HG03565 (cell line): ENCODE measurements at regions not wholly inside any gene's neighbourhood (a gene's known extent, or its start where the extent isn't known, plus 50 kb on each side); places are given as distances from the start of the nearest gene placed in this dataset.
"Not testable (repeated sequence)": the region's sequence is repeated elsewhere in the genome, so short reads cannot be mapped to it uniquely, and the experiment has no call there.

ENCODE experiments used
- ATAC-seq: cut with Tn5 transposase; IDR thresholded peaks from one replicate; pipeline ENCODE4 v1.9.1; 2021; ENCODE audit warnings: mild to moderate bottlenecking, moderate library complexity; ENCODE audit not compliant: unreplicated experiment

- ATAC-seq = no peak
Observed at GRCh38 chr12:42886160-42886559, 296.6 kb upstream of the PRICKLE1 start.

GRCh38 chr12:42885677-42886076 lies 296.1 kb upstream of the PRICKLE1 start:
- no peak for ATAC-seq

GRCh38 chr12:42884116-42884515 lies 294.6 kb upstream of the PRICKLE1 start:
- no peak for ATAC-seq

GRCh38 chr12:42873401-42873800 lies 283.9 kb upstream of the PRICKLE1 start:
- ATAC-seq = no peak

GRCh38 chr12:42871816-42872215 lies 282.3 kb upstream of the PRICKLE1 start:
- ATAC-seq = no peak

GRCh38 chr12:42868291-42868690 lies 278.7 kb upstream of the PRICKLE1 start:
- ATAC-seq = no peak

GRCh38 chr12:42865282-42865681 lies 275.7 kb upstream of the PRICKLE1 start:
- no peak for ATAC-seq

GRCh38 chr12:42862055-42862454 lies 272.5 kb upstream of the PRICKLE1 start:
- no peak for ATAC-seq

GRCh38 chr12:42860331-42860730 lies 270.8 kb upstream of the PRICKLE1 start:
- ATAC-seq = not testable (repeated sequence)

- ATAC-seq = no peak
Observed at GRCh38 chr12:42859612-42860011, 270.1 kb upstream of the PRICKLE1 start.

GRCh38 chr12:42857106-42857505 lies 267.6 kb upstream of the PRICKLE1 start:
- no peak for ATAC-seq

- ATAC-seq = no peak
Observed at GRCh38 chr12:42855362-42855950, 265.9 kb upstream of the PRICKLE1 start.

GRCh38 chr12:42854826-42855225 lies 265.3 kb upstream of the PRICKLE1 start:
- ATAC-seq = no peak

GRCh38 chr12:42854208-42854607 lies 264.7 kb upstream of the PRICKLE1 start:
- no peak for ATAC-seq

- ATAC-seq = no peak
Observed at GRCh38 chr12:42853370-42854140, 264.0 kb upstream of the PRICKLE1 start.

- no peak for ATAC-seq
Observed at GRCh38 chr12:42846782-42847181, 257.2 kb upstream of the PRICKLE1 start.

- ATAC-seq = no peak
Observed at GRCh38 chr12:42834062-42834461, 244.5 kb upstream of the PRICKLE1 start.

- ATAC-seq = no peak
Observed at GRCh38 chr12:42828836-42829235, 239.3 kb upstream of the PRICKLE1 start.

- no peak for ATAC-seq
Observed at GRCh38 chr12:42824327-42824726, 234.8 kb upstream of the PRICKLE1 start.

GRCh38 chr12:42823679-42824078 lies 234.1 kb upstream of the PRICKLE1 start:
- no peak for ATAC-seq

- ATAC-seq = no peak
Observed at GRCh38 chr12:42819846-42820245, 230.3 kb upstream of the PRICKLE1 start.

- no peak for ATAC-seq
Observed at GRCh38 chr12:42815068-42815467, 225.5 kb upstream of the PRICKLE1 start.

- ATAC-seq = no peak
Observed at GRCh38 chr12:42812871-42813270, 223.3 kb upstream of the PRICKLE1 start.
